ENCODE measurements at regions not wholly inside any gene's neighbourhood (a gene's known extent, or its start where the extent isn't known, plus 50 kb on each side); places are given as distances from the start of the nearest gene placed in this dataset.

DNA sequence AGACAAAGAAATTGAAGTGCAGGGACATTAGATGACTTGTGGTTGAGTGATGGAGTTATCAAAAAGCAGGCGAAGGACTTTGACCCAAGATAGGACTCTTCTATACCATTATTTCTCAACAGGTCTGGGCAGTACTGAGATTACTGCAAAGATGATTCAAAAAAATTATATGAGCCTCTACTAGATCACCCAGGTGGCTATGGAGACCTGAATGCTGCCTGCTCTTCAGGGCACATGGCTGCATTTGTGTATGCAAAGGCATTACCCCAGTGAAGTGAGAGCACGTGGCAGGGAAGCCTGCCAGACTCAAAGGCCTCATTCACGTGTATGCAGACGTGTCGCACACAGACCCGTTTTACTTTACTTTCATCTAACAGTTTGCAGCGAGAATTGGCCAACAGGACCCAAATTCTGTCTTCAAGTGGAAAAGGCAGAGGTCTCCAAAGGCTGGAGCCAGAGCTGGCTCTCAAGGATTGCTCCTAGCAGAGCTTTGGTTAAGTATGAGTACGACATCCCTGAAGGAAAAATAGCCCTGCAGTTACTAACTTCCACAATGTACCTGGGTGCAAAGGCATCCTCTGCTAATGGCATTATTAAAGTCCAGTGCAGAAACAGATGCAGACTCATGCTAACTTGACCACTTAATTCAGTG is 113.8 kb upstream of the ARMC2 start:
- Mint-ChIP-seq H3K4me1 (ENCODE audit: low read depth) (peaks cover 12% of the 10 kb centered on the region), H3K4me3 (no peak overlapping the region), H3K27ac (no peak overlapping the region), H3K36me3 (ENCODE audit: low read depth) (no peaks in the 10 kb centered on the region), H3K27me3 (ENCODE audit: low read depth) (peaks cover 36% of the 10 kb centered on the region), H3K9me3 (no peaks in the 10 kb centered on the region)
- DNase-seq (ENCODE audit: low spot score), result no peak

- peaks cover 37% of the 10 kb centered on the region for H3K27me3 Mint-ChIP-seq (ENCODE audit: low read depth)
- no peak for DNase-seq (ENCODE audit: low spot score)
- no peaks in the 10 kb centered on the region for H3K36me3 Mint-ChIP-seq (ENCODE audit: low read depth)
- H3K9me3 Mint-ChIP-seq, result no peaks in the 10 kb centered on the region
- peaks cover 12% of the 10 kb centered on the region for H3K4me1 Mint-ChIP-seq (ENCODE audit: low read depth)
- no peak overlapping the region for H3K4me3 Mint-ChIP-seq
- H3K27ac Mint-ChIP-seq, result no peak overlapping the region
Observed at GRCh38 chr6:108735310-108736001, 112.8 kb upstream of the ARMC2 start.

DNA sequence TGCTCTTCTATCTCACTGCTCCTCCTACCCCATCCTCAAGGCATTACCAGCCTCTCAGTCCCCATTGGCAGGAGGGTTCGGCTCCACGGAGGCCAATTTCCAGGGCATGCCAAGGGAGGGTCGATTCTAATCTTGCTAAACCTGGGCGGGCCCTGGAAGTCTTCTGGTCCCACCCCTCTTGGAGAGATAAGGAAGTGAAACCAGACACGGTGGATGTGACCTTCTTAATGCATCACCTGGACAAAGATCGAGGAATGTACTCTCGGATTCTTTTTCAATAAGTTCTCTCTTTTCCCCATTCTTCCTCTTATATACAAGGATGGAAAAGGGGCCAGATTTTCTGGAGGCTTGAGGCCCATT is 112.2 kb upstream of the ARMC2 start:
- Mint-ChIP-seq H3K27ac (no peak overlapping the region), H3K27me3 (ENCODE audit: low read depth) (peaks cover 34% of the 10 kb centered on the region), H3K4me3 (no peak overlapping the region), H3K9me3 (no peaks in the 10 kb centered on the region), H3K36me3 (ENCODE audit: low read depth) (no peaks in the 10 kb centered on the region), H3K4me1 (ENCODE audit: low read depth) (peaks cover 12% of the 10 kb centered on the region)
- DNase-seq (ENCODE audit: low spot score), result no peak

DNA sequence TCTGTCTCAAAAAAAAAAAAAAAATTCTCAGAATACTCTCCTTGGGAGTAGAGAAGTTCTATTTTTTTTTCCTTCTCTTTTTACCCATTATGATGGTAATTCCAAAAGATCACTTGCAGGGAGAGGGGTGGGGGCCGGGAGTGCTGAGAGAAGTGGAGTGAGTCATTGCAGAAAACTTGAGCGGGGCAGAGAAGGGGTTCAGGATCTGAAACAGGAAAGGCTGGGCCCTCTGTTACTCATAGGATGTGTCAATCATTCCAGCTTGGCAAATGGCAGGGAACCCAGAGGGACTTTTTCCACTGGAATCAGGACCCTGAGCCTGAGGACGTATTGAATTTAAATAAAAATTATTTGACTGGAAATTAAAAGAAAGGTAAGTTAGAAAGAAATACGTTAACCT is 111.4 kb upstream of the ARMC2 start:
- no peak for DNase-seq (ENCODE audit: low spot score)
- no peak overlapping the region for H3K27ac Mint-ChIP-seq
- peaks cover 38% of the 10 kb centered on the region for H3K27me3 Mint-ChIP-seq (ENCODE audit: low read depth)
- H3K4me3 Mint-ChIP-seq, result no peak overlapping the region
- no peaks in the 10 kb centered on the region for H3K36me3 Mint-ChIP-seq (ENCODE audit: low read depth)
- no peaks in the 10 kb centered on the region for H3K9me3 Mint-ChIP-seq
- peaks cover 12% of the 10 kb centered on the region for H3K4me1 Mint-ChIP-seq (ENCODE audit: low read depth)

GRCh38 chr6:108737594-108738546 is 110.4 kb upstream of the ARMC2 start:
- DNase-seq (ENCODE audit: low spot score), result peak; percentile 75
- H3K9me3 Mint-ChIP-seq, result no peaks in the 10 kb centered on the region
- no peak overlapping the region for H3K4me3 Mint-ChIP-seq
- peaks cover 44% of the 10 kb centered on the region for H3K27me3 Mint-ChIP-seq (ENCODE audit: low read depth)
- no peaks in the 10 kb centered on the region for H3K36me3 Mint-ChIP-seq (ENCODE audit: low read depth)
- H3K27ac Mint-ChIP-seq, result no peak overlapping the region
- peaks cover 12% of the 10 kb centered on the region for H3K4me1 Mint-ChIP-seq (ENCODE audit: low read depth)

- H3K4me1 Mint-ChIP-seq (ENCODE audit: low read depth), result peaks cover 12% of the 10 kb centered on the region
- no peak for DNase-seq (ENCODE audit: low spot score)
- no peak overlapping the region for H3K27ac Mint-ChIP-seq
- H3K36me3 Mint-ChIP-seq (ENCODE audit: low read depth), result no peaks in the 10 kb centered on the region
- peaks cover 46% of the 10 kb centered on the region for H3K27me3 Mint-ChIP-seq (ENCODE audit: low read depth)
- H3K4me3 Mint-ChIP-seq, result no peak overlapping the region
- no peaks in the 10 kb centered on the region for H3K9me3 Mint-ChIP-seq
Observed at GRCh38 chr6:108738684-108739416, 109.4 kb upstream of the ARMC2 start.

DNA sequence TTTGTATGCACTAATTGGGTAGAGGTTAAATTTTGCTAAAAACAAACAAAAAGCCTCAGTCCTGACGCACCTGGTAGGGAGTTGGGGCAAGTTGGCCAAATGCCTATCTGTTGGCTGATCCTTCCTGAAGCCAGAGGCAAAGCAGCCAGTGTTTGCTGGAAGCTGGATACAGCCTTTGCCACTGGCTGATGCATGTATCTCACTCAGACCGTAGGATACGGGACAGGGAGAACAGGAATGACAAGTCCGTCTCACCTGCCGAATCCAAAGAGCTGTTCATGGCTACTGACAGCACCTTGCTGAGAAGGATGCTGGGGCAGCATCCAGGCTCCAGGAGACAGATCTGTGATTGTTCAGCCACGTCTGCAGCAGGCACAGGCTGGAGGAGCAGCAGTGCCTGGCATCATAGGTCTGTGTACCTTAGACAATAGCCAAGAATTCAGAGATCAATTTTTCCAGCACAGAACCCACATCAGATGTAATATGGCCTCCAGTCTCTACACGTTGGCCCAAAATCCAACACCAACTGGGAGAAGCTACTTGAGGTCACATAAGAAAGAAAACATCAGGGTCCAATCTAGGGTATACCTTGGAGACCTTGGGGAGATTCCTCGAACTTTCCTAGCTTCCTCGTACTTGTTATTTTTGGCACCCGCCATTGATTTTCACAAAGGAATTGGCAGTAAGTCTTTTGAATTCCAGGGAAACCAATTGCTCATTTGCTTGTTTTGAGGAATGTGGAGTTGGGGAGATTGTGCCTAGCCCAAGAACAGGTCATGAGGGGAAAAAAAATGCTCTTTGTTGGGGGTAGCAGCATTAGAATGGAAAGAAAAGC is 108.5 kb upstream of the ARMC2 start:
- peaks cover 53% of the 10 kb centered on the region for H3K27me3 Mint-ChIP-seq (ENCODE audit: low read depth)
- H3K27ac Mint-ChIP-seq, result no peak overlapping the region

GRCh38 chr6:108741331-108741989 is 106.8 kb upstream of the ARMC2 start:
- DNase-seq (ENCODE audit: low spot score), result no peak
- no peak overlapping the region for H3K4me3 Mint-ChIP-seq
- no peaks in the 10 kb centered on the region for H3K9me3 Mint-ChIP-seq
- H3K27ac Mint-ChIP-seq, result no peak overlapping the region
- H3K36me3 Mint-ChIP-seq (ENCODE audit: low read depth), result no peaks in the 10 kb centered on the region
- H3K27me3 Mint-ChIP-seq (ENCODE audit: low read depth), result peaks cover 56% of the 10 kb centered on the region
- peaks cover 12% of the 10 kb centered on the region for H3K4me1 Mint-ChIP-seq (ENCODE audit: low read depth)

More for the DNA sequence above, 108.5 kb upstream of the ARMC2 start:
- H3K9me3 Mint-ChIP-seq, result no peaks in the 10 kb centered on the region
- peaks cover 12% of the 10 kb centered on the region for H3K4me1 Mint-ChIP-seq (ENCODE audit: low read depth)
- no peaks in the 10 kb centered on the region for H3K36me3 Mint-ChIP-seq (ENCODE audit: low read depth)
- H3K4me3 Mint-ChIP-seq, result no peak overlapping the region
- no peak for DNase-seq (ENCODE audit: low spot score)

DNA sequence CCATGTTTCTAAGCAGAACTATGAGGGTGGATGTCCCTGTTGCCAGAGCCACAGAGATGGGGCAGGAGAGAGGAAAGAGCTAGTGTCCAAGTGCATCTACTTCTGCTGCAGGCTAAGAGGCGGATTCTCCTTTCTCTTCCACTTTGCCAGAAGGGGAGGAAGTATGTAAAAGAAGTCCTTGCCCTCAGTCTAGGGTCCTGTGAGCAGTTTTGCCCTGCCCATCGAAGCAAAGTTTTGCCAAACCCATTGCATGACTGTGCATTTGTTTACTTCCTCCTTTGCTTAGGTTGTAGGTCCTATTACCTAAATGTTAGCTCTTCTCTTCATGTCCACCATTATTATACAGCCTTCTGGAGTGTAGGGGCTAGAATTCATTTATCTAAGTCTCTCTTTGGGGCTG is 106.2 kb upstream of the ARMC2 start:
- Mint-ChIP-seq H3K36me3 (ENCODE audit: low read depth) (no peaks in the 10 kb centered on the region), H3K27me3 (ENCODE audit: low read depth) (peaks cover 61% of the 10 kb centered on the region), H3K27ac (no peak overlapping the region), H3K4me3 (no peak overlapping the region), H3K9me3 (no peaks in the 10 kb centered on the region), H3K4me1 (ENCODE audit: low read depth) (peaks cover 12% of the 10 kb centered on the region)
- no peak for DNase-seq (ENCODE audit: low spot score)

- DNase-seq (ENCODE audit: low spot score), result no peak
- H3K27ac Mint-ChIP-seq, result no peak overlapping the region
- no peaks in the 10 kb centered on the region for H3K9me3 Mint-ChIP-seq
- peaks cover 63% of the 10 kb centered on the region for H3K27me3 Mint-ChIP-seq (ENCODE audit: low read depth)
- H3K4me3 Mint-ChIP-seq, result no peak overlapping the region
- H3K4me1 Mint-ChIP-seq (ENCODE audit: low read depth), result no peaks in the 10 kb centered on the region
- H3K36me3 Mint-ChIP-seq (ENCODE audit: low read depth), result no peaks in the 10 kb centered on the region
Observed at GRCh38 chr6:108744244-108744972, 103.8 kb upstream of the ARMC2 start.

DNA sequence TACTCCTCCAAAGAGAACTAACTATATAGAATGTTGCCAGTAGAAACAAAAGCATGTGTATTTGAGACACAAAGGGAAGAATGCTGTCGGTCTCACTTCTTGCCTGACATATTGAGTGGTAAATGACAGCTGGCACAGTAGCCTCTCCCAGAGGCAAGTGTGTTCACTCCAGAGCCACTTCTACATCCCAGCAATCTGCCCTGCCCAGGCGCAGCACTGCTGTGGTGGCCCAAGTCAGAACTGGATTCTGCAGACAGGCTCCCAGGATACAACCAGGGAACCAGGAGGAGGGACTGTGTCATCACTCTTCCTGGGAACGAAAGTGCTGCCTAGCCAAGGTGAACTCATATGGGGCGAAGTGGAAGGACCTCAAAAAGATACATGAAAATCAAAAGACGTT is 103.2 kb upstream of the ARMC2 start:
- H3K27me3 Mint-ChIP-seq (ENCODE audit: low read depth), result peaks cover 59% of the 10 kb centered on the region
- no peak overlapping the region for H3K4me3 Mint-ChIP-seq
- H3K9me3 Mint-ChIP-seq, result no peaks in the 10 kb centered on the region
- DNase-seq (ENCODE audit: low spot score), result no peak
- H3K27ac Mint-ChIP-seq, result no peak overlapping the region
- H3K4me1 Mint-ChIP-seq (ENCODE audit: low read depth), result no peaks in the 10 kb centered on the region
- H3K36me3 Mint-ChIP-seq (ENCODE audit: low read depth), result no peaks in the 10 kb centered on the region

DNA sequence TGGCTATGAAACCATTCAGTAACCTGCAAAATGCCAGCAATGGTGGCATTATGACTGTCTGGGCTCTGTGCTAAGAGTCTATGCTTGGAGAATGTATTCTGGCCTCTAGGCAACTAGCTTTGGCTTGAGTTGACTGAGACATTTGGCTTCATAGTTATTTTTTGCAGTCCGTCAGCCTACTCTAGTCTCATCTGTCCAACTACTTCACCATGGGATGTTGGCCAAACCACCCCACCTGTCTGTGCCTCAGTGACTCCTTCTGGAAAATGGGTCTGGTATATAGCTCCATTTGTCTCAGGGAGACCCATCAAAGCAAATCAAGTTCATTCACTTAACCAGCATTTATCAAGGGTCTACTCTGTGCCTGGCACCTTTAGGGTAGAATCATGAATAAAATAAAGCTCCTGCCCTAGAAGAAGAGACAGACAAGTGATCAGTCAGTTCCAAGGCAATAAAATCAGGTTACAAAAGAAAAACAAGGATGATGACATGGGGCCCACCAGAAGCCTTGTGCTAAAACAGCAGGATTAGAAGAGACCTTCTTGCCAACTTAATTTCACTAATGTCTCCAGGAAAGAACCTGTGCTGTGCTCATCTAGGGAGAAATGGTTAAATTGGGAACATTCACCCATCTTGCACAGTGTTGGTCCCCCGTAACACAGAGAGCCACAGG is 102.4 kb upstream of the ARMC2 start:
- no peak for DNase-seq (ENCODE audit: low spot score)
- no peak overlapping the region for H3K4me3 Mint-ChIP-seq
- H3K4me1 Mint-ChIP-seq (ENCODE audit: low read depth), result no peaks in the 10 kb centered on the region
- no peak overlapping the region for H3K27ac Mint-ChIP-seq
- peaks cover 57% of the 10 kb centered on the region for H3K27me3 Mint-ChIP-seq (ENCODE audit: low read depth)
- H3K36me3 Mint-ChIP-seq (ENCODE audit: low read depth), result no peaks in the 10 kb centered on the region
- H3K9me3 Mint-ChIP-seq, result no peaks in the 10 kb centered on the region

All from T-helper 2 cell treated with Interferon-gamma antibody and Interleukin-4, amounts not matched to agents 5 μg/mL and 100 μg/mL, for 36 hours (primary cell).